Stimulated activated CD4-positive, alpha-beta T cell treated with anti-CD3 and anti-CD28 coated beads, TNF-alpha, amount 100 ng/mL, for 4 hours (primary cell): ENCODE measurements at regions not wholly inside any gene's neighbourhood (a gene's known extent, or its start where the extent isn't known, plus 50 kb on each side); places are given as distances from the start of the nearest gene placed in this dataset.

ENCODE experiments used
- DNase-seq, 3 experiments: peaks; one replicate each; pipeline ENCODE4 v3.0.0-alpha.2; 2020; ENCODE audit warnings: low read depth in 3 of 3

GRCh38 chr2:128493880-128494279 lies 175.2 kb upstream of the HS6ST1 start:
- no peak for DNase-seq

GRCh38 chr2:128494307-128494639 lies 175.6 kb upstream of the HS6ST1 start:
- no peak for DNase-seq

- DNase-seq = no peak
Measured at GRCh38 chr2:128494640-128495321, 176.1 kb upstream of the HS6ST1 start.

- no peak for DNase-seq
Measured at GRCh38 chr2:128495996-128496547, 177.4 kb upstream of the HS6ST1 start.

- DNase-seq = no peak
Measured at GRCh38 chr2:128496700-128497099, 178.0 kb upstream of the HS6ST1 start.

GRCh38 chr2:128497461-128497860 lies 178.8 kb upstream of the HS6ST1 start:
- no peak for DNase-seq

- DNase-seq = no peak
Measured at GRCh38 chr2:128498086-128498485, 179.4 kb upstream of the HS6ST1 start.

GRCh38 chr2:128498589-128498988 lies 179.9 kb upstream of the HS6ST1 start:
- no peak for DNase-seq

GRCh38 chr2:128499367-128500137 lies 180.9 kb upstream of the HS6ST1 start:
- no peak for DNase-seq

GRCh38 chr2:128500138-128500800 lies 181.6 kb upstream of the HS6ST1 start:
- DNase-seq = no peak

- no peak for DNase-seq
Measured at GRCh38 chr2:128501006-128501690, 182.5 kb upstream of the HS6ST1 start.

GRCh38 chr2:128501700-128502099 lies 183.0 kb upstream of the HS6ST1 start:
- no peak for DNase-seq

- DNase-seq = no peak
Measured at GRCh38 chr2:128502200-128502599, 183.5 kb upstream of the HS6ST1 start.

GRCh38 chr2:128502638-128503246 lies 184.1 kb upstream of the HS6ST1 start:
- no peak for DNase-seq

- no peak for DNase-seq
Measured at GRCh38 chr2:128503399-128504245, 185.0 kb upstream of the HS6ST1 start.

GRCh38 chr2:128504246-128505149 lies 185.8 kb upstream of the HS6ST1 start:
- no peak for DNase-seq

GRCh38 chr2:128505150-128505490 lies 186.5 kb upstream of the HS6ST1 start:
- no peak for DNase-seq

- no peak for DNase-seq
Measured at GRCh38 chr2:128505575-128506526, 187.2 kb upstream of the HS6ST1 start.

- no peak for DNase-seq
Measured at GRCh38 chr2:128506534-128506933, 187.9 kb upstream of the HS6ST1 start.
